Liver (tissue), 8 donors: ENCODE measurements at regions not wholly inside any gene's neighbourhood (a gene's known extent, or its start where the extent isn't known, plus 50 kb on each side); places are given as distances from the start of the nearest gene placed in this dataset.
A peak's percentile ranks its signal among the peaks of the same experiment; 100 is the strongest.

Source experiments
- DNase-seq: peaks from one replicate; pipeline ENCODE4 v3.0.0-alpha.2; 2017; ENCODE audit warnings: low spot score
- H3K27ac ChIP-seq, 2 donors: one replicate each; pipeline ENCODE4 v1.7.0; 2013; ENCODE audit warnings: inconsistent platforms in 2 of 2, low read length in 2 of 2, control low read depth in 1 of 2, low read depth in 1 of 2, mild to moderate bottlenecking in 1 of 2
- H3K27me3 ChIP-seq, 4 donors: one replicate each; pipeline versions ENCODE4 v1.6.1 to v1.7.0; 2013; ENCODE audit warnings: low read length in 3 of 4, inconsistent platforms in 1 of 4, mild to moderate bottlenecking in 1 of 4, moderate library complexity in 1 of 4; ENCODE audit not compliant: control insufficient read depth in 4 of 4, insufficient read depth in 4 of 4
- H3K36me3 ChIP-seq, 4 donors: one replicate each; pipeline versions ENCODE4 v1.6.1 to v1.7.0; 2013; ENCODE audit warnings: low read length in 3 of 4, mild to moderate bottlenecking in 3 of 4, low read depth in 1 of 4, moderate library complexity in 1 of 4; ENCODE audit not compliant: control insufficient read depth in 4 of 4, insufficient read depth in 3 of 4
- H3K4me1 ChIP-seq, 4 donors: one replicate each; pipeline versions ENCODE4 v1.6.1 to v1.7.0; 2013; ENCODE audit warnings: low read length in 3 of 4, mild to moderate bottlenecking in 3 of 4, moderate library complexity in 1 of 4; ENCODE audit not compliant: control insufficient read depth in 4 of 4, insufficient read depth in 4 of 4
- H3K4me3 ChIP-seq, 3 donors: one replicate each; pipeline versions ENCODE4 v1.6.1 to v1.7.0; 2013; ENCODE audit warnings: low read length in 3 of 3, control low read depth in 1 of 3, low read depth in 1 of 3, mild to moderate bottlenecking in 1 of 3
- H3K9ac ChIP-seq, 2 donors: one replicate each; pipeline ENCODE4 v1.7.0; 2013; ENCODE audit warnings: low read length in 2 of 2, mild to moderate bottlenecking in 2 of 2, moderate library complexity in 2 of 2, control low read depth in 1 of 2, low read depth in 1 of 2
- H3K9me3 ChIP-seq, 4 donors: one replicate each; pipeline versions ENCODE4 v1.6.1 to v1.7.0; 2013; ENCODE audit warnings: low read length in 3 of 4; ENCODE audit not compliant: control insufficient read depth in 4 of 4
- EGR1 ChIP-seq, 2 donors: IDR thresholded peaks; 2 replicates each; pipeline ENCODE4 v1.6.1; 2016 to 2018; ENCODE audit warnings: antibody characterized with exemption in 2 of 2, low read depth in 2 of 2
- FOXA1 ChIP-seq: IDR thresholded peaks from 2 replicates; pipeline ENCODE4 v1.6.1; 2016; ENCODE audit warnings: antibody characterized with exemption
- FOXA2 ChIP-seq: IDR thresholded peaks from 2 replicates; pipeline ENCODE4 v1.6.1; 2016; ENCODE audit warnings: antibody characterized with exemption
- GABPA ChIP-seq, 2 donors: IDR thresholded peaks in 1 of 2; conservative IDR thresholded peaks in 1 of 2; 2 replicates each; pipeline ENCODE4 v1.6.1; 2016; ENCODE audit warnings: antibody characterized with exemption in 2 of 2, mild to moderate bottlenecking in 1 of 2, moderate library complexity in 1 of 2
- HNF4A ChIP-seq, 2 donors: conservative IDR thresholded peaks; 2 replicates each; pipeline ENCODE4 v1.6.1; 2016; ENCODE audit warnings: antibody characterized with exemption in 2 of 2, mild to moderate bottlenecking in 2 of 2
- HNF4G ChIP-seq: IDR thresholded peaks from 2 replicates; pipeline ENCODE4 v1.6.1; 2016; ENCODE audit warnings: antibody characterized with exemption
- JUND ChIP-seq, 2 donors: IDR thresholded peaks; 2 replicates each; pipeline ENCODE4 v1.6.1; 2016; ENCODE audit warnings: antibody characterized with exemption in 2 of 2
- NR2F2 ChIP-seq: IDR thresholded peaks from 2 replicates; pipeline ENCODE4 v1.6.1; 2016; ENCODE audit warnings: antibody characterized with exemption
- RAD21 ChIP-seq, 2 donors: IDR thresholded peaks; 2 replicates each; pipeline ENCODE4 v1.6.1; 2016; ENCODE audit warnings: antibody characterized with exemption in 2 of 2, mild to moderate bottlenecking in 2 of 2
- RXRA ChIP-seq, 2 donors: IDR thresholded peaks; 2 replicates each; pipeline ENCODE4 v1.6.1; 2017 to 2018; ENCODE audit warnings: antibody characterized with exemption in 2 of 2, mild to moderate bottlenecking in 1 of 2
- TAF1 ChIP-seq: conservative IDR thresholded peaks from 2 replicates; pipeline ENCODE4 v1.6.1; 2016; ENCODE audit warnings: antibody characterized with exemption, mild to moderate bottlenecking
- WGBS: extraction: QIAGEN DNeasy Blood & Tissue Kit; methylation state at CpG from one replicate; pipeline ENCODE4 v1.1.7; 2013; 5-methylcytosine and 5-hydroxymethylcytosine counted together
- TF ChIP-seq, protein P1 (sequence below): IDR thresholded peaks from 2 replicates; pipeline ENCODE4 v1.6.1; 2016; ENCODE audit warnings: antibody characterized with exemption
- TF ChIP-seq, protein P2 (sequence below): fragments of 150-350 bp; IDR thresholded peaks from 2 replicates; pipeline ENCODE4 v1.5.1; 2017; ENCODE audit warnings: improper control_type of control experiment, low read depth, low read length; ENCODE audit not compliant: missing input control
- TF ChIP-seq, protein P3 (sequence below): IDR thresholded peaks from 2 replicates; pipeline ENCODE4 v1.6.1; 2016; ENCODE audit warnings: antibody characterized with exemption
- donor health status: healthy.
- donor health status: healthy.
- donor health status: healthy.
- donor health status: healthy.
- donor health status: healthy.

DNA sequence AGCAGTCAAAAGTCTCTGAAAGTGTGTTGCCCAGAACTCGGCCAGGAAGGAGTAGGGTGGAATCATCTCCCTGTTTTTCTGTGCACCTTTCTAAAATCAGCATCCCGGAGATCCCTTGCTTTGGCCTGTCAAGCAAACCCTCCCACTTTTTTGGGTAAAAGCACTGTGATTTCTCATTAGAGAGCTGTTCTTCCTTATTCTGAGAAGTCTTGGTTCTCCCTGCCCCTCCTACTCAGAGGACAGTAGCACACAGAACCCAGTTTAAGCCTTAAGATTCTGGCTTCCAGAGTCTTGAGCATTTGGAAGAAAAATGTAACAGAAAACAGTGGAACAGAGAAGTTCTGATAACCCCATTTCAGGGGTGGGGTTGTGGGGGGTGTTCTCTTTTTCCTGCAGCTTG lies 52.6 kb upstream of the KATNAL1 start:
- Histone ChIP-seq H3K4me1 (peaks cover 6 to 24% (median 15%) of the 10 kb centered on the region in 4 donors), H3K4me3 (no peak overlapping the region), H3K27me3 (no peaks in the 10 kb centered on the region), H3K9me3 (no peaks in the 10 kb centered on the region), H3K36me3 (no peaks in the 10 kb centered on the region), H3K27ac (no peak overlapping the region), H3K9ac (no peak overlapping the region)
- 96% methylated on average over 2 of the region's 2 CpGs for WGBS
- TF ChIP-seq, protein P1, sequence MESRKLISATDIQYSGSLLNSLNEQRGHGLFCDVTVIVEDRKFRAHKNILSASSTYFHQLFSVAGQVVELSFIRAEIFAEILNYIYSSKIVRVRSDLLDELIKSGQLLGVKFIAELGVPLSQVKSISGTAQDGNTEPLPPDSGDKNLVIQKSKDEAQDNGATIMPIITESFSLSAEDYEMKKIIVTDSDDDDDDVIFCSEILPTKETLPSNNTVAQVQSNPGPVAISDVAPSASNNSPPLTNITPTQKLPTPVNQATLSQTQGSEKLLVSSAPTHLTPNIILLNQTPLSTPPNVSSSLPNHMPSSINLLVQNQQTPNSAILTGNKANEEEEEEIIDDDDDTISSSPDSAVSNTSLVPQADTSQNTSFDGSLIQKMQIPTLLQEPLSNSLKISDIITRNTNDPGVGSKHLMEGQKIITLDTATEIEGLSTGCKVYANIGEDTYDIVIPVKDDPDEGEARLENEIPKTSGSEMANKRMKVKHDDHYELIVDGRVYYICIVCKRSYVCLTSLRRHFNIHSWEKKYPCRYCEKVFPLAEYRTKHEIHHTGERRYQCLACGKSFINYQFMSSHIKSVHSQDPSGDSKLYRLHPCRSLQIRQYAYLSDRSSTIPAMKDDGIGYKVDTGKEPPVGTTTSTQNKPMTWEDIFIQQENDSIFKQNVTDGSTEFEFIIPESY: no peak
- TF ChIP-seq, protein P2, sequence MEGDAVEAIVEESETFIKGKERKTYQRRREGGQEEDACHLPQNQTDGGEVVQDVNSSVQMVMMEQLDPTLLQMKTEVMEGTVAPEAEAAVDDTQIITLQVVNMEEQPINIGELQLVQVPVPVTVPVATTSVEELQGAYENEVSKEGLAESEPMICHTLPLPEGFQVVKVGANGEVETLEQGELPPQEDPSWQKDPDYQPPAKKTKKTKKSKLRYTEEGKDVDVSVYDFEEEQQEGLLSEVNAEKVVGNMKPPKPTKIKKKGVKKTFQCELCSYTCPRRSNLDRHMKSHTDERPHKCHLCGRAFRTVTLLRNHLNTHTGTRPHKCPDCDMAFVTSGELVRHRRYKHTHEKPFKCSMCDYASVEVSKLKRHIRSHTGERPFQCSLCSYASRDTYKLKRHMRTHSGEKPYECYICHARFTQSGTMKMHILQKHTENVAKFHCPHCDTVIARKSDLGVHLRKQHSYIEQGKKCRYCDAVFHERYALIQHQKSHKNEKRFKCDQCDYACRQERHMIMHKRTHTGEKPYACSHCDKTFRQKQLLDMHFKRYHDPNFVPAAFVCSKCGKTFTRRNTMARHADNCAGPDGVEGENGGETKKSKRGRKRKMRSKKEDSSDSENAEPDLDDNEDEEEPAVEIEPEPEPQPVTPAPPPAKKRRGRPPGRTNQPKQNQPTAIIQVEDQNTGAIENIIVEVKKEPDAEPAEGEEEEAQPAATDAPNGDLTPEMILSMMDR: no peak
- TF ChIP-seq HNF4A (conservative IDR thresholded peaks at IDR 0.05) (no peak), EGR1 (IDR thresholded peaks at IDR 0.05; ENCODE audit: low read depth in 2 of 2) (no peak), FOXA1 (no peak), GABPA (IDR thresholded peaks at IDR 0.05 in 1 of 2, conservative IDR thresholded peaks at IDR 0.05 in 1 of 2) (no peak), RXRA (IDR thresholded peaks at IDR 0.05) (no peak)
- TF ChIP-seq, protein P3, sequence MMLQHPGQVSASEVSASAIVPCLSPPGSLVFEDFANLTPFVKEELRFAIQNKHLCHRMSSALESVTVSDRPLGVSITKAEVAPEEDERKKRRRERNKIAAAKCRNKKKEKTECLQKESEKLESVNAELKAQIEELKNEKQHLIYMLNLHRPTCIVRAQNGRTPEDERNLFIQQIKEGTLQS: no peak
- DNase-seq: no peak

DNA sequence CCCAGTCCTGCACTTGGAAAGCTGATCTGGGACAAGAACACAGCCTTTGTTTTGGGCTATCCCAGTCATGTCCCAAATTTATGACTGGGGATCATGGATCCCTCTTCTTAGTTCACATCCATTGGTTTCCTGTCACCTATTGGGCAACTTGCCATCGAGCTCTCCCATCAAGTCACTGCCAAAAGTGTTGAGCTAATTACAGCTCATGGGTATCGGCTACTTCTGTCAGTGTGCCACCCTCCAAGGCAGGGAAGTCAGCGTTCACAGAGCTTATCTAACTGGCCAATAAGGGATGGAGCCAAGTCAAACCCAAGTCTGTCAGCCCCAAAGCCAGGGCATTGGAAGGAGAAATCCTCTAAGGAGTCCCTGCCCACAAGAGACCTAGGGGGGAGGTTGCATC lies 53.2 kb upstream of the KATNAL1 start:
- no peak for TF ChIP-seq FOXA2
- TF ChIP-seq RAD21 (IDR thresholded peaks at IDR 0.05): no peak
- no peak for TF ChIP-seq HNF4A (conservative IDR thresholded peaks at IDR 0.05)
- WGBS: 86% methylated on average over 3 of the region's 3 CpGs

DNA sequence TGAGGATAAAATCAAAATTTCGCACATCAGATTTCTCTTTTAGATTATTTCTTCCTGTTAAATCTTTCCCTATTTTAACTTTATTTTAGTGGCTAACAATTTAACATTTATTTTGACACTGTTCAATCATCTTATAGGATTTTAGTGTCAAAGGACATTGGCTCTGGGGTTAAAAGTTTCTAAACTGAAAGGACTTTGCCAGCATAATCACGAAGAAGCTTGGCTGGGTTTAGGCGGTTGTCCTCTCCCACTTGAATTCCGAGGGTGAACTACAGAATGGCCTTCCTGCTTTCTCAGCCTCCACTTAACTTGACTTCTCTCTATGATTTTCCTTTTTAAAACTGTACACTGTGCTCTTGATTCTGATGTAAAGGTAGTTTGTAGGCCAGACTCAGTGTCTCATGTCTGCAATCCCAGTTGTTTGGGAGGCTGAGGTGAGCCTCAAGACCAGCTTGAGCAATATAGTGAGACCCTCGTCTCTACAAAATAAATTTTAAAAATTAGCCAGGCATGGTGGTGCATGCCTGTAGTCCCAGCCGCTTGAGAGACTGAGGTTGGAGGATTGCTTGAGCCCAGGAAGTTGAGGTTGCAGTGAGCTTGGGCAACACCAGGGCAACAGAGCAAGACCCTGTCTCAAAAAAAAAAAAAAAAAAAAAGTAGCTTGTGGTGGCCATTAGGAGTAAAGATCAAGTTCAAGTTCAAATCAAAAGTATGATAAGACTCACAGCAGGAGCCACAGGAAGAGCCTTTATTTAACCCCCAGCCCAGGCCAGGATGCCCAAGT lies 54.8 kb upstream of the KATNAL1 start:
- no peak overlapping the region for H3K4me3 ChIP-seq
- no peaks in the 10 kb centered on the region for H3K27me3 ChIP-seq
- 61% methylated on average over 6 of the region's 6 CpGs for WGBS
- no peaks in the 10 kb centered on the region for H3K9me3 ChIP-seq
- peak overlapping the region; percentile 25 to 37 for H3K27ac ChIP-seq
- H3K4me1 ChIP-seq: peaks cover 2 to 18% (median 8%) of the 10 kb centered on the region in 4 donors
- DNase-seq: no peak
- no peak overlapping the region for H3K9ac ChIP-seq
- H3K36me3 ChIP-seq: no peaks in the 10 kb centered on the region
- TF ChIP-seq, protein P2: no peak
- TF ChIP-seq, protein P1: no peak
- TF ChIP-seq HNF4G (no peak), NR2F2 (no peak), FOXA1 (no peak), TAF1 (no peak), FOXA2 (no peak), JUND (IDR thresholded peaks at IDR 0.05) (no peak), RXRA (IDR thresholded peaks at IDR 0.05) (peak; percentile 15 to 65), HNF4A (conservative IDR thresholded peaks at IDR 0.05) (peak; percentile 60 to 67)

More for the DNA sequence above, 53.2 kb upstream of the KATNAL1 start:
- no peak overlapping the region for H3K9ac ChIP-seq
- H3K9me3 ChIP-seq: no peaks in the 10 kb centered on the region
- DNase-seq: no peak
- H3K4me1 ChIP-seq: peaks cover 2 to 19% (median 9%) of the 10 kb centered on the region in 4 donors
- H3K4me3 ChIP-seq: no peak overlapping the region
- no peaks in the 10 kb centered on the region for H3K36me3 ChIP-seq
- H3K27ac ChIP-seq: no peak overlapping the region
- no peaks in the 10 kb centered on the region for H3K27me3 ChIP-seq
